OCI-LY3 (cell line): ENCODE measurements at regions not wholly inside any gene's neighbourhood (a gene's known extent, or its start where the extent isn't known, plus 50 kb on each side); places are given as distances from the start of the nearest gene placed in this dataset.

ENCODE experiments used
- CTCF ChIP-seq: fragments of 200-600, 300-600 bp; sonication (generic); IDR thresholded peaks from 2 replicates; pipeline ENCODE4 v1.5.1; 2014; ENCODE audit warnings: antibody characterized with exemption, low read length, low read depth
- EZH2phosphoT487 ChIP-seq: fragments of 200-600 bp; shearing (Covaris generic); IDR thresholded peaks from 2 replicates; pipeline ENCODE4 v1.6.1; 2018; ENCODE audit warnings: antibody characterized with exemption, mixed run types, low read depth

DNA sequence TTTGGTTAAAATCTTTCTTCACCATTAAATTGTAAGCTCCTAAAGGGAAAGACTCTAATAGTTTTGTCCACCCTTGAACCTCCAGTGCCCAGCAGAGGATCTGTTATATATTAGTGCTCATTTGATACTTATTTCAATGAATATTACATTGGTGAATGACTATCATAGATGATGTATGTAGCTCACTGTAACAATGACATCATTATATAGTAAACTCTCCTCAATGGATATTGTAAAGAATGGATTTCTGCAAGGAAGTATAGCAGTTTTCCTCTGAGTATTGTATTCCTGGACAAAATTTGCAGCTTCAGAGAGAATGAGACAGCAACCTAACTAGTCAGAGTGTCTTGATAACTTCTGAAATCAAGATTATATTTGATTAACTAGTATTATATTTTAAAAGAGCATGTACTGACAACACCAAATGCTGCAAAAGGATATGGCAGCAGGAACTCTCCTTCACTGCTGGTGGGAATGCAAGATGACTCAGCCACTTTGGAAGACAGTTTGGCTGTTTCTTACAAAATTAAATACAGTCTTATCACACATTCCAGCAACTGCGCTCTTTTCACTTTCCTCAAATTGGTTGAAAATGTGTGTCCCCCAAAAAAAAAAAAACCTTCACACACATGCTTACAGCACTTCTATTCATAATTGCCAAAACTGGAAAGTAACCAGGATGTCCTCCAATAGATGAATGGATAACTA, 189.8 kb upstream of the OPRM1 start:
- no peak for TF ChIP-seq EZH2phosphoT487
- TF ChIP-seq CTCF, result no peak
